ENCODE measurements at regions not wholly inside any gene's neighbourhood (a gene's known extent, or its start where the extent isn't known, plus 50 kb on each side); places are given as distances from the start of the nearest gene placed in this dataset.

- Histone ChIP-seq H3K36me3 (no peaks in the 10 kb centered on the region), H3K27ac (no peak overlapping the region), H3K9me3 (no peaks in the 10 kb centered on the region), H3K4me1 (ENCODE audit: control insufficient read depth in 1 of 2, insufficient read depth in 1 of 2, low read depth in 1 of 2, low read length in 1 of 2) (no peaks in the 10 kb centered on the region), H3K27me3 (no peaks in the 10 kb centered on the region), H3K4me3 (ENCODE audit: low read depth in 1 of 2, low read length in 1 of 2) (no peak overlapping the region)
- no peak for TF ChIP-seq CTCF (IDR thresholded peaks at IDR 0.05)
Measured at GRCh38 chr7:136807598-136807997, 60.9 kb upstream of the CHRM2 start.

- Histone ChIP-seq H3K36me3 (no peaks in the 10 kb centered on the region), H3K4me3 (ENCODE audit: low read depth in 1 of 2, low read length in 1 of 2) (no peak overlapping the region), H3K9me3 (no peaks in the 10 kb centered on the region), H3K4me1 (ENCODE audit: control insufficient read depth in 1 of 2, insufficient read depth in 1 of 2, low read depth in 1 of 2, low read length in 1 of 2) (no peaks in the 10 kb centered on the region), H3K27me3 (no peaks in the 10 kb centered on the region), H3K27ac (no peak overlapping the region)
- no peak for TF ChIP-seq CTCF (IDR thresholded peaks at IDR 0.05)
Measured at GRCh38 chr7:136803028-136803427, 65.4 kb upstream of the CHRM2 start.

- Histone ChIP-seq H3K27ac (no peak overlapping the region), H3K9me3 (no peaks in the 10 kb centered on the region), H3K4me3 (ENCODE audit: low read depth in 1 of 2, low read length in 1 of 2) (no peak overlapping the region), H3K4me1 (ENCODE audit: control insufficient read depth in 1 of 2, insufficient read depth in 1 of 2, low read depth in 1 of 2, low read length in 1 of 2) (no peaks in the 10 kb centered on the region), H3K27me3 (no peaks in the 10 kb centered on the region), H3K36me3 (no peaks in the 10 kb centered on the region)
- TF ChIP-seq CTCF (IDR thresholded peaks at IDR 0.05): no peak
Measured at GRCh38 chr7:136783934-136784333, 84.5 kb upstream of the CHRM2 start.

GRCh38 chr7:136741941-136742340 is 126.5 kb upstream of the CHRM2 start:
- no peak overlapping the region for H3K4me3 ChIP-seq (ENCODE audit: low read depth in 1 of 2, low read length in 1 of 2)
- no peak for TF ChIP-seq CTCF (IDR thresholded peaks at IDR 0.05)
- no peaks in the 10 kb centered on the region for H3K4me1 ChIP-seq (ENCODE audit: control insufficient read depth in 1 of 2, insufficient read depth in 1 of 2, low read depth in 1 of 2, low read length in 1 of 2)
- H3K27ac ChIP-seq: no peak overlapping the region
- no peaks in the 10 kb centered on the region for H3K36me3 ChIP-seq
- H3K27me3 ChIP-seq: no peaks in the 10 kb centered on the region
- no peaks in the 10 kb centered on the region for H3K9me3 ChIP-seq

- Histone ChIP-seq H3K36me3 (no peaks in the 10 kb centered on the region), H3K9me3 (no peaks in the 10 kb centered on the region), H3K27ac (no peak overlapping the region), H3K27me3 (no peaks in the 10 kb centered on the region), H3K4me3 (ENCODE audit: low read depth in 1 of 2, low read length in 1 of 2) (no peak overlapping the region), H3K4me1 (ENCODE audit: control insufficient read depth in 1 of 2, insufficient read depth in 1 of 2, low read depth in 1 of 2, low read length in 1 of 2) (no peaks in the 10 kb centered on the region)
- no peak for TF ChIP-seq CTCF (IDR thresholded peaks at IDR 0.05)
Measured at GRCh38 chr7:136728945-136729344, 139.5 kb upstream of the CHRM2 start.

- Histone ChIP-seq H3K9me3 (no peaks in the 10 kb centered on the region), H3K36me3 (no peaks in the 10 kb centered on the region), H3K4me1 (ENCODE audit: control insufficient read depth in 1 of 2, insufficient read depth in 1 of 2, low read depth in 1 of 2, low read length in 1 of 2) (no peaks in the 10 kb centered on the region), H3K27ac (no peak overlapping the region), H3K27me3 (no peaks in the 10 kb centered on the region), H3K4me3 (ENCODE audit: low read depth in 1 of 2, low read length in 1 of 2) (no peak overlapping the region)
- TF ChIP-seq CTCF (IDR thresholded peaks at IDR 0.05): no peak
Measured at GRCh38 chr7:136726460-136726859, 142.0 kb upstream of the CHRM2 start.
